ENCODE measurements at regions not wholly inside any gene's neighbourhood (a gene's known extent, or its start where the extent isn't known, plus 50 kb on each side); places are given as distances from the start of the nearest gene placed in this dataset.

DNA sequence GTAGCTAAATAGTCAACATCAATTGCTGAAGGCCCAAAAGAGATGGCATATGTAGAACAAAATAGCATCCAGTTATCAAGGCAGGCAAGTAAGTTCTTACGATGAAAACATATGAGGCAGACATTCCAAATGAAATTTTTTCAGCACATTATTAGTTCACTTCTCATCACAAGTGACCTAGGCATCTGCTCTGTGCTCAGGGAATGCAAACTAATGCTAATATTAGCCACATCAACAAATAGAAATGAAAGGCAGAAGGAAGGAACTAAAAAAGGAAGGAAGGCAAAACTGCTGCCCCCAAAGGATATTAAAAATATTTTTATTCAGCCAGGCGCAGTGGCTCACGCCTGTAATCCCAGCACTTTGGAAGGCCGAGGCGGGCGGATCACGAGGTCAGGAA lies 51.2 kb upstream of the ROCK1 start:
- Histone ChIP-seq H3K79me1 (ENCODE audit: insufficient read depth, low read depth, low read length, poor library complexity, severe bottlenecking) (no peaks in the 10 kb centered on the region), H2AK5ac (ENCODE audit: insufficient read length, low read length) (no peak overlapping the region), H3K18ac (ENCODE audit: insufficient read length, low read depth, low read length) (no peak overlapping the region), H3K23ac (ENCODE audit: insufficient read length, low read depth, low read length) (no peak overlapping the region), H3T11ph (ENCODE audit: low read length) (no peak overlapping the region), H2BK120ac (ENCODE audit: low read depth, low read length, poor library complexity, severe bottlenecking) (no peak overlapping the region), H3K4me2 (ENCODE audit: insufficient read depth, insufficient read length, low read length) (no peak overlapping the region), H3K79me2 (ENCODE audit: insufficient read depth, low read length) (no peaks in the 10 kb centered on the region), H4K20me1 (ENCODE audit: control insufficient read depth, insufficient read depth, insufficient read length) (no peaks in the 10 kb centered on the region), H2BK12ac (ENCODE audit: insufficient read length, low read depth, low read length) (no peak overlapping the region), H3K27me3 (ENCODE audit: insufficient read depth, low read length) (no peaks in the 10 kb centered on the region), H3K27ac (ENCODE audit: insufficient read length, low read depth, low read length) (no peak overlapping the region), H2BK15ac (ENCODE audit: low read depth, low read length) (no peak overlapping the region), H2AFZ (ENCODE audit: low read length) (no peak overlapping the region), H3K9me3 (ENCODE audit: control insufficient read depth, low read depth, low read length) (no peaks in the 10 kb centered on the region), H3K14ac (ENCODE audit: insufficient read depth, low read length) (no peak overlapping the region), H3K4ac (ENCODE audit: low read depth, low read length) (no peak overlapping the region), H3K4me1 (ENCODE audit: insufficient read depth, low read length) (no peaks in the 10 kb centered on the region), H4K5ac (ENCODE audit: insufficient read length, low read depth, low read length) (no peak overlapping the region), H3K56ac (ENCODE audit: insufficient read length, low read depth, low read length) (no peak overlapping the region), H3K23me2 (ENCODE audit: insufficient read length, low read depth, low read length, poor library complexity, severe bottlenecking) (no peaks in the 10 kb centered on the region), H4K8ac (replicated peaks; ENCODE audit: insufficient read length, low read depth, low read length) (no peak overlapping the region), H3K9ac (ENCODE audit: extremely low read depth, insufficient read length, low read length) (no peak overlapping the region), H2BK5ac (ENCODE audit: insufficient read length, low read length) (no peak overlapping the region), H2BK20ac (ENCODE audit: low read depth, low read length, poor library complexity, severe bottlenecking) (no peak overlapping the region), H4K91ac (ENCODE audit: insufficient read length, low read depth, low read length) (no peak overlapping the region)
- Mint-ChIP-seq H3K36me3 (ENCODE audit: insufficient read depth in 1 of 3, low read depth in 3 of 3) (no peaks in the 10 kb centered on the region), H3K4me1 (peaks cover 6 to 7% of the 10 kb centered on the region in 2 experiments), H3K27ac (no peak overlapping the region), H3K27me3 (ENCODE audit: low read depth) (no peaks in the 10 kb centered on the region), H3K9me3 (no peaks in the 10 kb centered on the region), H3K4me3 (no peak overlapping the region)
- WGBS (ENCODE audit: extremely low coverage, insufficient read length, low lambda C conversion rate): no CpG with 5 or more reads among the region's 7 CpGs
- no peak for DNase-seq
- TF ChIP-seq, protein P1, sequence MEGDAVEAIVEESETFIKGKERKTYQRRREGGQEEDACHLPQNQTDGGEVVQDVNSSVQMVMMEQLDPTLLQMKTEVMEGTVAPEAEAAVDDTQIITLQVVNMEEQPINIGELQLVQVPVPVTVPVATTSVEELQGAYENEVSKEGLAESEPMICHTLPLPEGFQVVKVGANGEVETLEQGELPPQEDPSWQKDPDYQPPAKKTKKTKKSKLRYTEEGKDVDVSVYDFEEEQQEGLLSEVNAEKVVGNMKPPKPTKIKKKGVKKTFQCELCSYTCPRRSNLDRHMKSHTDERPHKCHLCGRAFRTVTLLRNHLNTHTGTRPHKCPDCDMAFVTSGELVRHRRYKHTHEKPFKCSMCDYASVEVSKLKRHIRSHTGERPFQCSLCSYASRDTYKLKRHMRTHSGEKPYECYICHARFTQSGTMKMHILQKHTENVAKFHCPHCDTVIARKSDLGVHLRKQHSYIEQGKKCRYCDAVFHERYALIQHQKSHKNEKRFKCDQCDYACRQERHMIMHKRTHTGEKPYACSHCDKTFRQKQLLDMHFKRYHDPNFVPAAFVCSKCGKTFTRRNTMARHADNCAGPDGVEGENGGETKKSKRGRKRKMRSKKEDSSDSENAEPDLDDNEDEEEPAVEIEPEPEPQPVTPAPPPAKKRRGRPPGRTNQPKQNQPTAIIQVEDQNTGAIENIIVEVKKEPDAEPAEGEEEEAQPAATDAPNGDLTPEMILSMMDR (conservative IDR thresholded peaks at IDR 0.05): no peak

Data from H9 (cell line).